Pancreas (tissue), 10 donors: ENCODE measurements at regions not wholly inside any gene's neighbourhood (a gene's known extent, or its start where the extent isn't known, plus 50 kb on each side); places are given as distances from the start of the nearest gene placed in this dataset.

Source experiments
- ATAC-seq, 4 donors: fragments of 200-7000 bp; cut with Tn5 transposase; one replicate each; pipeline versions ENCODE4 v1.8.0 to v1.9.1; 2020; ENCODE audit warnings: mild to moderate bottlenecking in 4 of 4, moderate library complexity in 4 of 4
- DNase-seq, 6 donors: peaks; one replicate each; pipeline ENCODE4 v3.0.0-alpha.2; 2020
- FAIRE-seq: peaks from 2 replicates; lab custom pipeline; 2012; peaks lifted over from hg19 to GRCh38; lab: Jason Lieb, UNC
- H3K27ac ChIP-seq, 4 donors: fragments of 200-600 bp; sonication (generic); 1 replicate in 3 of 4; 2 replicates in 1 of 4; pipeline versions ENCODE4 v1.5.0 to v1.8.0; 2020
- H3K27me3 ChIP-seq, 4 donors: fragments of 200-600 bp; one replicate each; pipeline ENCODE4 v1.8.0; 2021
- H3K36me3 ChIP-seq, 3 donors: fragments of 200-600 bp; sonication (generic) in 1 of 3; one replicate each; pipeline versions ENCODE4 v1.5.0 to v1.8.0; 2020 to 2021
- H3K4me1 ChIP-seq, 3 donors: fragments of 200-600 bp; one replicate each; pipeline ENCODE4 v1.8.0; 2021
- H3K4me3 ChIP-seq, 4 donors: fragments of 200-600 bp; sonication (generic) in 2 of 4; one replicate each; pipeline versions ENCODE4 v1.5.0 to v1.8.0; 2020 to 2021
- H3K9me3 ChIP-seq, 4 donors: fragments of 200-600 bp; one replicate each; pipeline ENCODE4 v1.8.0; 2021
- CTCF ChIP-seq, 4 donors: fragments of 200-600 bp; sonication (generic) in 3 of 4; IDR thresholded peaks; one replicate each; pipeline versions ENCODE4 v1.5.0 to v1.8.0; 2021; ENCODE audit warnings: antibody characterized with exemption in 4 of 4
- WGBS, 2 donors: extraction: QIAGEN DNeasy Blood & Tissue Kit; methylation state at CpG; one replicate each; pipeline ENCODE4 v1.1.7; 2013; 5-methylcytosine and 5-hydroxymethylcytosine counted together
- intact Hi-C, 3 donors: fragments of 100-400 bp; cut with DNase I; formaldehyde crosslinking; loops; one replicate each; pipeline versions ENCODE4 v1.11.1 to v1.14.2; 2022
- donor health status: healthy with polysubstance abuse.
- donor health status: DM: no; HTN: no; CAD: no; lungs with moderate emphysema.
- donor health status: DM: no; HTN: no; CAD: no.
- donor health status: control.
- donor health status: control.
- donor health status: Bipolar disorder and iron deficiency.
- donor health status: DM: yes; HTN: yes; CAD: no.
- donor health status: DM: no; HTN: no; CAD: no.
- donor health status: DM: no; HTN: no; CAD: no.
- donor health status: DM: yes; HTN: yes; CAD: no.

GRCh38 chr18:68417166-68417799 is 297.6 kb downstream of the TMX3 start:
- 27 to 35% methylated on average over 2 of the region's 2 CpGs for WGBS, 2 donors
- H3K4me1 ChIP-seq: no peaks in the 10 kb centered on the region
- no peaks in the 10 kb centered on the region for H3K9me3 ChIP-seq
- H3K27me3 ChIP-seq: no peaks in the 10 kb centered on the region
- intact Hi-C loops: no loop called here
- FAIRE-seq (no peak), DNase-seq (no peak), ATAC-seq (no peak)
- no peak for TF ChIP-seq CTCF (IDR thresholded peaks at IDR 0.05)
- no peak overlapping the region for H3K27ac ChIP-seq
- no peak overlapping the region for H3K4me3 ChIP-seq
- H3K36me3 ChIP-seq: no peaks in the 10 kb centered on the region

GRCh38 chr18:68414407-68414806 is 300.5 kb downstream of the TMX3 start:
- no peak for DNase-seq
- no peak for FAIRE-seq
- H3K27ac ChIP-seq: no peak overlapping the region

GRCh38 chr18:68409576-68409975 is 305.3 kb downstream of the TMX3 start:
- intact Hi-C loops: no loop called here
- no peaks in the 10 kb centered on the region for H3K27me3 ChIP-seq
- FAIRE-seq: no peak
- 45 to 60% methylated on average over 2 of the region's 2 CpGs for WGBS, 2 donors
- TF ChIP-seq CTCF (IDR thresholded peaks at IDR 0.05): no peak
- H3K36me3 ChIP-seq: no peaks in the 10 kb centered on the region
- H3K27ac ChIP-seq: no peak overlapping the region
- no peaks in the 10 kb centered on the region for H3K9me3 ChIP-seq
- H3K4me1 ChIP-seq: no peaks in the 10 kb centered on the region
- no peak for ATAC-seq
- no peak for DNase-seq
- no peak overlapping the region for H3K4me3 ChIP-seq

More at GRCh38 chr18:68414407-68414806, 300.5 kb downstream of the TMX3 start:
- no peaks in the 10 kb centered on the region for H3K36me3 ChIP-seq
- H3K4me1 ChIP-seq: no peaks in the 10 kb centered on the region
- H3K9me3 ChIP-seq: no peaks in the 10 kb centered on the region
- no peak for ATAC-seq
- intact Hi-C loops: no loop called here
- 64 to 68% methylated on average over 2 of the region's 2 CpGs for WGBS, 2 donors
- no peak for TF ChIP-seq CTCF (IDR thresholded peaks at IDR 0.05)
- no peaks in the 10 kb centered on the region for H3K27me3 ChIP-seq
- H3K4me3 ChIP-seq: no peak overlapping the region

- no peaks in the 10 kb centered on the region for H3K36me3 ChIP-seq
- H3K4me3 ChIP-seq: no peak overlapping the region
- FAIRE-seq (no peak), DNase-seq (no peak), ATAC-seq (no peak)
- H3K27me3 ChIP-seq: no peaks in the 10 kb centered on the region
- H3K27ac ChIP-seq: no peak overlapping the region
- H3K4me1 ChIP-seq: no peaks in the 10 kb centered on the region
- TF ChIP-seq CTCF (IDR thresholded peaks at IDR 0.05): no peak
- WGBS, 2 donors: 53 to 56% methylated on average over 4 of the region's 4 CpGs
- intact Hi-C loops: no loop called here
- H3K9me3 ChIP-seq: no peaks in the 10 kb centered on the region
Measured at GRCh38 chr18:68406761-68407160, 308.1 kb downstream of the TMX3 start.

- Histone ChIP-seq H3K4me3 (no peak overlapping the region), H3K27ac (no peak overlapping the region), H3K27me3 (no peaks in the 10 kb centered on the region), H3K9me3 (no peaks in the 10 kb centered on the region), H3K36me3 (no peaks in the 10 kb centered on the region), H3K4me1 (no peaks in the 10 kb centered on the region)
- intact Hi-C loops: no loop called here
- no peak for TF ChIP-seq CTCF (IDR thresholded peaks at IDR 0.05)
- DNase-seq: no peak
- FAIRE-seq: no peak
- ATAC-seq: no peak
- 45 to 56% methylated on average over 2 of the region's 2 CpGs for WGBS, 2 donors
Measured at GRCh38 chr18:68402784-68403183, 312.1 kb downstream of the TMX3 start.
